HEK293T (cell line): ENCODE measurements at regions not wholly inside any gene's neighbourhood (a gene's known extent, or its start where the extent isn't known, plus 50 kb on each side); places are given as distances from the start of the nearest gene placed in this dataset.

Source experiments
- CTCF ChIA-PET: fragments of 350-600 bp; formaldehyde crosslinking; extraction: SDS; loops from one replicate; lab custom pipeline; 2021; ENCODE audit warnings: antibody characterized with exemption, inconsistent platforms; lab: Yijun Ruan, JAX
- POLR2A ChIA-PET: fragments of 350-600 bp; formaldehyde crosslinking; extraction: SDS; loops from one replicate; lab custom pipeline; 2020; ENCODE audit warnings: antibody characterized with exemption, inconsistent platforms; lab: Yijun Ruan, JAX
- DNase-seq: peaks from one replicate; pipeline ENCODE4 v3.0.0; 2012; ENCODE audit warnings: mixed read lengths; ENCODE audit errors: extremely low spot score
- ARNT ChIP-seq: fragments of 450-650 bp; IDR thresholded peaks from 2 replicates; pipeline ENCODE4 v1.6.1; 2017; ENCODE audit warnings: mild to moderate bottlenecking
- BHLHE40 ChIP-seq: fragments of 450-650 bp; IDR thresholded peaks from 2 replicates; pipeline ENCODE4 v1.6.1; 2016; ENCODE audit warnings: mild to moderate bottlenecking, moderate library complexity, borderline replicate concordance
- CTBP1 ChIP-seq: fragments of 450-650 bp; IDR thresholded peaks from 2 replicates; pipeline ENCODE4 v1.6.1; 2016; ENCODE audit warnings: borderline replicate concordance
- ELF4 ChIP-seq: fragments of 450-650 bp; IDR thresholded peaks from 2 replicates; pipeline ENCODE4 v1.6.1; 2017; ENCODE audit warnings: antibody characterized with exemption
- FOXA1 ChIP-seq: fragments of 450-650 bp; IDR thresholded peaks from 2 replicates; pipeline ENCODE4 v1.6.1; 2016; ENCODE audit warnings: mild to moderate bottlenecking
- FOXK2 ChIP-seq: fragments of 450-650 bp; IDR thresholded peaks from 2 replicates; pipeline ENCODE4 v1.6.1; 2016; ENCODE audit warnings: mild to moderate bottlenecking
- FOXM1 ChIP-seq: fragments of 450-650 bp; IDR thresholded peaks from 2 replicates; pipeline ENCODE4 v1.6.1; 2017; ENCODE audit warnings: mild to moderate bottlenecking, borderline replicate concordance
- HDGF ChIP-seq: fragments of 450-650 bp; IDR thresholded peaks from 2 replicates; pipeline ENCODE4 v1.6.1; 2017; ENCODE audit warnings: antibody characterized with exemption, borderline replicate concordance
- L3MBTL2 ChIP-seq: fragments of 450-650 bp; conservative IDR thresholded peaks from 2 replicates; pipeline ENCODE4 v1.6.1; 2016; ENCODE audit warnings: mild to moderate bottlenecking
- LEF1 ChIP-seq: fragments of 450-650 bp; IDR thresholded peaks from 2 replicates; pipeline ENCODE4 v1.6.1; 2017; ENCODE audit warnings: mild to moderate bottlenecking, borderline replicate concordance
- NFRKB ChIP-seq: fragments of 450-650 bp; IDR thresholded peaks from 2 replicates; pipeline ENCODE4 v1.6.1; 2016; ENCODE audit warnings: mild to moderate bottlenecking, moderate library complexity
- SP1 ChIP-seq: fragments of 450-650 bp; IDR thresholded peaks from 2 replicates; pipeline ENCODE4 v1.6.1; 2017
- SUZ12 ChIP-seq: fragments of 450-650 bp; IDR thresholded peaks from 2 replicates; pipeline ENCODE4 v1.6.1; 2016; ENCODE audit warnings: mild to moderate bottlenecking
- TARDBP ChIP-seq: fragments of 450-650 bp; IDR thresholded peaks from 2 replicates; pipeline ENCODE4 v1.6.1; 2016
- ZNF384 ChIP-seq: fragments of 450-650 bp; IDR thresholded peaks from 2 replicates; pipeline ENCODE4 v1.6.1; 2016
- TF ChIP-seq, protein P1 (sequence below): fragments of 450-650 bp; IDR thresholded peaks from 2 replicates; pipeline ENCODE4 v1.6.1; 2016

DNA sequence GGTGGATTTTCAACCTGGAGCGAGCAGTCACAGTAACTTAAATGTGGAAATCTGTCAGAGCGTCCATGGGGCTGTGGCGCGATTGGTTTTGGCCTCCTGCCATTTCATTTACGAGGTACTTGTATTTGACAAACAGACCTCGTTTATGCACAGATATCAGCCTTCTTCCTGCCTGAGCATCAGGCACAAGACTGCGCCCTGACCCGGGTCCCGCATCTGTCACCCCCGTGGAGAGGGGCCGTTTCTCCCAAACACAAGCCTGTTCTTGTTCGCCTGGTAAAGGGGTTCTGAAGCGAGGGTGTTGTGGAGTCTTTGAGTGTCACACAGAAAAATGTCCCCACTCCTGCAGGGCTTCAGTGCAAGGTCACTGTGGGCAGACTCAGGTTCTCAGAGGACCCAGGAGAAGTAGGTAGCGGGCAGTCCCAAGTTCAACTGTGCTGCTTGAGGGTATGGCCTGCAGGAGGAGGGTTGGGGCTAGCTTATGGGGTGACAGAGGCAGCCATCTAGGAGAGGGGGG lies 202.3 kb downstream of the URI1 start:
- CTCF ChIA-PET, result no interaction called here
- POLR2A ChIA-PET, result no interaction called here
- no peak for TF ChIP-seq ELF4
- TF ChIP-seq FOXK2, result no peak
- no peak for TF ChIP-seq HDGF
- no peak for TF ChIP-seq FOXM1
- no peak for TF ChIP-seq BHLHE40
- no peak for TF ChIP-seq SP1
- TF ChIP-seq TARDBP, result no peak
- TF ChIP-seq FOXA1, result no peak
- TF ChIP-seq SUZ12, result no peak
- no peak for TF ChIP-seq L3MBTL2
- no peak for TF ChIP-seq LEF1
- no peak for TF ChIP-seq NFRKB
- no peak for TF ChIP-seq CTBP1
- TF ChIP-seq, protein P1, sequence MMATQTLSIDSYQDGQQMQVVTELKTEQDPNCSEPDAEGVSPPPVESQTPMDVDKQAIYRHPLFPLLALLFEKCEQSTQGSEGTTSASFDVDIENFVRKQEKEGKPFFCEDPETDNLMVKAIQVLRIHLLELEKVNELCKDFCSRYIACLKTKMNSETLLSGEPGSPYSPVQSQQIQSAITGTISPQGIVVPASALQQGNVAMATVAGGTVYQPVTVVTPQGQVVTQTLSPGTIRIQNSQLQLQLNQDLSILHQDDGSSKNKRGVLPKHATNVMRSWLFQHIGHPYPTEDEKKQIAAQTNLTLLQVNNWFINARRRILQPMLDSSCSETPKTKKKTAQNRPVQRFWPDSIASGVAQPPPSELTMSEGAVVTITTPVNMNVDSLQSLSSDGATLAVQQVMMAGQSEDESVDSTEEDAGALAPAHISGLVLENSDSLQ, result no peak
- TF ChIP-seq ZNF384, result no peak
- no peak for TF ChIP-seq ARNT
- DNase-seq, result no peak

DNA sequence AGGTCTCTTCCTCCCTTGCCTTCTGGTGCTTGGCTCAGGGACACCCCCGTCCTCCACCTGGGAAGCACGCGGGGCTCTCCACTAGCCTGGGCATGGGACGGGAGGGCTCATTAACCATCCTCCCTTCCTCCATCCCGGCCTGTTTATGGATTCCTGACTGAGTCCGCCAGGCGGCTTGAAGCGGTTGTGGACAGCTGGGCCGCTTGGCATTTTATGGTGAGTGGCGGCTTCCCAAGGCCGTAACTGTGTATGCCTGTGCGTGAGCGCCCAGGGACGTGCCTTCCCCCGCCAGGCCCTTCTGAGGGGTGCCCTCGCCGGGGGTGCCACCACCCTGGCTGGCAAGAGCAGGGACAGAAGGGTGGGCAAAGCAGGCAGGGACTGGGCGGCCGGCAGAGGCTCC lies 202.8 kb downstream of the URI1 start:
- DNase-seq, result no peak
- TF ChIP-seq TARDBP (no peak), L3MBTL2 (no peak), LEF1 (no peak), ELF4 (no peak), HDGF (no peak), NFRKB (no peak), SP1 (no peak), CTBP1 (no peak), BHLHE40 (no peak), SUZ12 (no peak), ZNF384 (no peak), FOXM1 (no peak), FOXK2 (no peak), FOXA1 (no peak), ARNT (no peak)
- TF ChIP-seq, protein P1, result no peak
- POLR2A ChIA-PET, result no interaction called here
- CTCF ChIA-PET, result no interaction called here

DNA sequence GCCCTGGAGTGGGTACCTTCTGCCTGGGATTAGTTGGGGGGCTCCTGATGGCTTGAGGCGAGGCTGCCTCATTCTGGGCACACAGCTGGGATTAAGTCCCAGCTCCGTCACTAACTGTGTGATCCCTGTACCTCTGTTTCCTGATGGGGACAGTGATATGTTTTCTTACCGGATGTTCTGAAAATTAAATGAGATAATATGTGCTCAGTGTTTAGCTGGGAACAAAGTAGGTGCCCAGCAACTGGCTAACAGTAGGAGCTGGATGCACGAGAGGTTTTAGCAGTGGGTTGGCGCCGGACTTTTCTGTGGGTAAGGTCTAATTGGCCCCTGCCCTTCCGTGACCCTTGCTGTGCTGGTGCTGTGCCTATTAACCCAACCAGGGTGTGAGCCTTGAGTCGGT lies 203.4 kb downstream of the URI1 start:
- ChIA-PET CTCF (no interaction called here), POLR2A (no interaction called here)
- no peak for TF ChIP-seq LEF1
- no peak for TF ChIP-seq L3MBTL2
- no peak for TF ChIP-seq FOXA1
- no peak for TF ChIP-seq NFRKB
- no peak for TF ChIP-seq ZNF384
- TF ChIP-seq CTBP1, result no peak
- TF ChIP-seq SUZ12, result no peak
- no peak for TF ChIP-seq FOXK2
- TF ChIP-seq HDGF, result no peak
- no peak for TF ChIP-seq TARDBP
- no peak for TF ChIP-seq BHLHE40
- TF ChIP-seq ARNT, result no peak
- no peak for DNase-seq

DNA sequence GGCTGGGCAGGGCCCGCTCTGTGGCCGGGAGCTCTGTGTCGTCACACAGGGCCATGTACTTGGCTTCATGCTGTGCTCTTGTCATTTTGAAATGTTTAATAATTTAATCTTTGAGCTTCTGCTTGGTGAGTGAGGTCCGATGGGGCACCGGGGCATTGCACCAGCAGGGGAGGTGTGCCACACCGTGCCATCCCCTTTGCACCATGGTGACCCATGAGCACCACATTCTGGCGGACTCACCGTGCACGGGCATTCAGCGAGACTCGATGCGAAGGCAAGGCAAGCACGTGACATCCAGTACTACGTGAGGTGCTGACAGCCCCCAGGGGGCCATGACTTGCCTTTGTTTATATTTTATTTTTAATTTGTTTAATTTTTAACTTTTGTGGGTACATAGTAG lies 204.3 kb downstream of the URI1 start:
- no peak for DNase-seq
- CTCF ChIA-PET, result no interaction called here
- no peak for TF ChIP-seq L3MBTL2
- TF ChIP-seq FOXK2, result no peak
- TF ChIP-seq CTBP1, result no peak
- TF ChIP-seq FOXA1, result no peak
- no peak for TF ChIP-seq HDGF
- TF ChIP-seq ELF4, result no peak
- TF ChIP-seq SP1, result no peak
- no peak for TF ChIP-seq FOXM1
- no peak for TF ChIP-seq NFRKB
- POLR2A ChIA-PET, result no interaction called here

DNA sequence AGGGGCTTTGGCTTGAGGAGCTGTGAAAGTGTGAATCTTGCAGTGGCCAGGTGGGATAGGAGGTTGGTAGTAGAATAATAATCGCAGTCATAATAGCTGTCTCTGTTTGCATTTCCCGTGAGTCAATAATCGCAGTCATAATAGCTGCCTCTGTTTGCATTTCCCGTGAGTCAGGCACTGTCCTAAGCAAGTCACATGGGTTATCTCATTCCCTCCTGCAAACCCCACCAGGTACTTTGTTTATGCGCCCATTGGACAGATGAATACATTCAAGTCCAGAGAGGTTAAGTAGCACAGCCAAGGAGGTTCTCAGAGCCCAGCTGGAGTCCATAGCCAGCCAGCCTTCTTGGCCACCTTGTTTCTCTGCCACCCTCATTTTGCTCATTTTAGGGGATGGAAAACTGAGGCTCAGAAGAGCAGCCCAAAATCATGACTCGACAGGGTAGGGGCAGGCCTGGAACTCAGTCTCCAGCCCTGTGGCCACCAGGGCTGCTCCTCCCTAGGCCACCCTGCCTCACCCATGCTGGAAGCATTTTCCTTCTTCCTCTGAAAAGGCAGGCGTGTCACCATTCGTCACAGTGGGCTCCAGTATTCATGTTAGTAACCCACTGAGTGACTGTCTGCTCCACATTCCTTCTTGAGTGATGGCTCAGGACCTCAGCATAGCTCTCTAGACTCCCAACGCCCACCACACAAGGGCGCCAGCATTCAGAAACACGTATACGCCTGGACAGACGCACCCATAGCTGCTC lies 206.2 kb downstream of the URI1 start:
- CTCF ChIA-PET, result no interaction called here
- no peak for DNase-seq
- POLR2A ChIA-PET, result no interaction called here
- TF ChIP-seq TARDBP (no peak), ZNF384 (no peak), ELF4 (no peak), HDGF (no peak), SUZ12 (no peak), BHLHE40 (no peak), FOXK2 (no peak), SP1 (no peak), LEF1 (no peak), FOXA1 (no peak), FOXM1 (no peak), L3MBTL2 (no peak), CTBP1 (no peak), NFRKB (no peak), ARNT (no peak)
- TF ChIP-seq, protein P1, result no peak

DNA sequence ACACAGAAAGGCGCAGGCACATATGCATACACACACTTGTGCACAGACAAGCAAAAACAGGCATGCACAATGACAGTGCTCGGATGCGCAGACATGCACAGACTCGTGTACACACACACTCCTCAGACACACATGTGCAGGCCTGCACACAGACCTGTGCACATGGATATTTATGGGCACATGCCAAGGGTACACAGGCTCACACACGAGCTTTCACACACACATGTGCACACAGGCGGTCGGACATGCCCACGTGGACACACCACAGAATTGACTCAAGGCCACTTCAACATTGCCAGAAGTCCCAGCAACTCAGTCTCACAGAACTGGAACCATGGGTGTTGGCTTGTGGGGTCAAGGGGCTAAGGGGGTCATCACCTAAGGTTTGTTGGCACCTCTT lies 206.8 kb downstream of the URI1 start:
- ChIA-PET POLR2A (no interaction called here), CTCF (no interaction called here)
- no peak for DNase-seq
- TF ChIP-seq CTBP1 (no peak), BHLHE40 (no peak), SP1 (no peak), LEF1 (no peak), SUZ12 (no peak), L3MBTL2 (no peak), FOXK2 (no peak), FOXA1 (no peak)
